Kidney epithelial cell (primary cell): ENCODE measurements at regions not wholly inside any gene's neighbourhood (a gene's known extent, or its start where the extent isn't known, plus 50 kb on each side); places are given as distances from the start of the nearest gene placed in this dataset.

ENCODE experiments used
- DNase-seq: peaks from one replicate; pipeline ENCODE4 v3.0.0-alpha.2; 2010; ENCODE audit warnings: low read depth
- H3K27me3 ChIP-seq: 2 replicates; pipeline ENCODE4 v1.6.0; 2011; ENCODE audit warnings: low read length; ENCODE audit not compliant: control insufficient read depth, insufficient read depth
- H3K36me3 ChIP-seq: 2 replicates; pipeline ENCODE4 v1.5.1; 2011; ENCODE audit warnings: low read length; ENCODE audit not compliant: control insufficient read depth, insufficient read depth
- H3K4me3 ChIP-seq: 2 replicates; pipeline ENCODE4 v1.5.1; 2011; ENCODE audit warnings: low read depth, mild to moderate bottlenecking, control low read depth, low read length
- TF ChIP-seq, protein P1 (sequence below): IDR thresholded peaks from 2 replicates; pipeline ENCODE4 v1.5.1; 2011; ENCODE audit warnings: mild to moderate bottlenecking, moderate library complexity, low read length, control low read depth, inconsistent platforms; ENCODE audit not compliant: insufficient read depth, poor library complexity, severe bottlenecking

DNA sequence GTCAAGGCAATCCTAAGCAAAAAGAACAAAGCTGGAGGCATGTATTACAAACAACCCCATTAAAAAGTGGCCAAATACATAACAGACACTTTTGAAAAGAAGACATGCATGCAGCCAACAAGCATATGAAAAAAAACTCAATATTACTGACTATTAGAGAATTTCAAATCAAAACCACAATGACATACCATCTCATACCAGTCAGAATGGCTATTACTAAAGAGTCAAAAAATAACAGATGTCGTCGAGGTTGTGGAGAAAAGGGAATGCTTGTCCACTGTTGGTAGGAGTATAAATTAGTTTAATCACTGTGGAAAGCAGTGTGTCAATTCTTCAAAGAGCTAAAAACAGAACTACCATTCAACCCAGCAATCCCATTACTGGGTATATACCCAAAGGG is 604.6 kb upstream of the GRIA3 start:
- no peaks in the 10 kb centered on the region for H3K27me3 ChIP-seq
- DNase-seq = no peak
- TF ChIP-seq, protein P1, sequence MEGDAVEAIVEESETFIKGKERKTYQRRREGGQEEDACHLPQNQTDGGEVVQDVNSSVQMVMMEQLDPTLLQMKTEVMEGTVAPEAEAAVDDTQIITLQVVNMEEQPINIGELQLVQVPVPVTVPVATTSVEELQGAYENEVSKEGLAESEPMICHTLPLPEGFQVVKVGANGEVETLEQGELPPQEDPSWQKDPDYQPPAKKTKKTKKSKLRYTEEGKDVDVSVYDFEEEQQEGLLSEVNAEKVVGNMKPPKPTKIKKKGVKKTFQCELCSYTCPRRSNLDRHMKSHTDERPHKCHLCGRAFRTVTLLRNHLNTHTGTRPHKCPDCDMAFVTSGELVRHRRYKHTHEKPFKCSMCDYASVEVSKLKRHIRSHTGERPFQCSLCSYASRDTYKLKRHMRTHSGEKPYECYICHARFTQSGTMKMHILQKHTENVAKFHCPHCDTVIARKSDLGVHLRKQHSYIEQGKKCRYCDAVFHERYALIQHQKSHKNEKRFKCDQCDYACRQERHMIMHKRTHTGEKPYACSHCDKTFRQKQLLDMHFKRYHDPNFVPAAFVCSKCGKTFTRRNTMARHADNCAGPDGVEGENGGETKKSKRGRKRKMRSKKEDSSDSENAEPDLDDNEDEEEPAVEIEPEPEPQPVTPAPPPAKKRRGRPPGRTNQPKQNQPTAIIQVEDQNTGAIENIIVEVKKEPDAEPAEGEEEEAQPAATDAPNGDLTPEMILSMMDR = no peak
- no peak overlapping the region for H3K4me3 ChIP-seq
- H3K36me3 ChIP-seq = no peaks in the 10 kb centered on the region

DNA sequence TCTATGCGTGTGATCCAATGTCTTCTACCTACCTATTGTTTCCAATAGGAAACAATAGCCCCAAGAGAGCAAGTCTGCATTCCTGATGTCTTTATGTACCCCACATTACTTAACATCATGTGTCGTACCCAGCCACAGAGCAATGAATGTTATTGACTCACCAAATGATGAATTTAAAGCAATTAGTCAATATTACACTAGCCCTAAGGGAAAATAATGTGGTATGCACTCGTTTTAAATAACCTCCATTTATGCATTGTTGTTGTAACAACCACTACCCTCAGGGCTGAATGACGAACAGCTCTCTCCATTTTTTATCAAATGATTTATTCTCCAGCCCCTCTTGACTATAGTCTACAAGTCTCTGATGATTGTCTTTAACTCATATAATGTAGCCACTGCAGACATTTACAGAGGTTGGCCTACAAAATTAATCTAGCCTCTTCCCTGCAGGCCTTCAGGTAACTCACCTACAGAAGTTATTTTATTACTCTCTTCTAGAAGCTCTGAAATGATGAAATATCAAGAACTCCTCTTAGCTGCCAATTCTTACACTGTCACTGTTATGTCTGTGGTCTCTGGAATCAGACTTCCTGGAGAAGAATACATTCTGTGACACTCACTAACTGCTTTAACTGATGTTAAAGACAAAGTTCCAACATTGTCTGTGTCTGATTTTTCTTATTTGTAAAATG is 601.7 kb upstream of the GRIA3 start:
- no peak for DNase-seq
- Histone ChIP-seq H3K36me3 (no peaks in the 10 kb centered on the region), H3K27me3 (no peaks in the 10 kb centered on the region), H3K4me3 (no peak overlapping the region)
- TF ChIP-seq, protein P1 = no peak

DNA sequence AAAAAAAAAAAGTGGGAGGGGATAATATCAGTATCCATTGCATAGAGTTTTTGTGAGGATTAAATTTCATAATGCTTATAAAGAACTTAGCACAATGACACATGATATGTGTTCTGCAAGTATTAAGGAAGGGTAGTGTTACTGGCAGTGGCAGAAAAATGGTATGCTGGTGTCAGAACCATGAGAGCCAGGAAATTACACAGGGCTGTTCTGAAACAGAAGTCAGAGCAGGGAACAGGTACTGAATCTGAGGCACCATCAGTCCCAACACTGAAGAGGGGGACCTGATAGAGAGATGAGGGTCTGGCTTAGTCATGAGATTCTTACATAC is 601.1 kb upstream of the GRIA3 start:
- DNase-seq = no peak
- H3K27me3 ChIP-seq = no peaks in the 10 kb centered on the region
- TF ChIP-seq, protein P1 = no peak
- H3K36me3 ChIP-seq = no peaks in the 10 kb centered on the region
- H3K4me3 ChIP-seq = no peak overlapping the region

DNA sequence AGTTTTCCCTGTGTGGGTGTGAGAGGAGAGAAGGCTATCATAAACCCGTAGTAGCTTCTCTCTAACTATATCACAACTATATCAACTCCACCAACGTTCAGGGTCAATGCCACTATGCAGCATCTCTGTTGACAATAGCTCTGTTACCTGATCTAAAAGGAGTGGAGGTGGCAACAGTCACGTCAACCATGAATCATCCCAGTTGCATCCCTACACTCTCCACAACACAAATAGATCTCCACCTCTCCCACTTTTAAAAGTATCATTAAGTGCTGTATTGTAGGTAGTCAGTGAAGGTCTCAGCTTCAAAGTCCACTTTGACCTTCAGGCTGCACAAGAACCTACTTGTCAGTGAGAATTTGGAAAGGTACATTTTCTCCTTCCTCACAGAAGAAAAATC is 600.5 kb upstream of the GRIA3 start:
- DNase-seq = no peak
- H3K36me3 ChIP-seq = no peaks in the 10 kb centered on the region
- TF ChIP-seq, protein P1 = no peak
- no peaks in the 10 kb centered on the region for H3K27me3 ChIP-seq
- H3K4me3 ChIP-seq = no peak overlapping the region

DNA sequence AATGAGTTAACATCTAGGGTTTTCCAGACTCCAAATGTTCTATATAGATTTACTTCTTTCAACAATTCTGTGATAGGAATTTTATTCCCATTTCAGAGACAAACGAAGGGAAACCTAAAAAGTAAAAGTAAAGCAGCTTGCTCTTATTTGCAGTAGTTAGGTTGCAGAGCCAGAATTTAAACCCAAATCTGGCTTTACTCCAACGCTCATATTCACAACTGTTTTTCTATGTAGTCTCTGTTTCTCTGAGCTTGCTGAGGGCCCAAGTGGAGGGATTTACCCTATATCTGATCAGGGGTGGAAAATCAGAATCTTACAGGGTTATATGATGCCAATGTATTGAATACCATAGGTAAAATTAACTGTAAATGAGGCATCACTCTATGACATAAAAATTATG is 599.1 kb upstream of the GRIA3 start:
- Histone ChIP-seq H3K27me3 (no peaks in the 10 kb centered on the region), H3K4me3 (no peak overlapping the region), H3K36me3 (no peaks in the 10 kb centered on the region)
- DNase-seq = no peak
- TF ChIP-seq, protein P1 = no peak

DNA sequence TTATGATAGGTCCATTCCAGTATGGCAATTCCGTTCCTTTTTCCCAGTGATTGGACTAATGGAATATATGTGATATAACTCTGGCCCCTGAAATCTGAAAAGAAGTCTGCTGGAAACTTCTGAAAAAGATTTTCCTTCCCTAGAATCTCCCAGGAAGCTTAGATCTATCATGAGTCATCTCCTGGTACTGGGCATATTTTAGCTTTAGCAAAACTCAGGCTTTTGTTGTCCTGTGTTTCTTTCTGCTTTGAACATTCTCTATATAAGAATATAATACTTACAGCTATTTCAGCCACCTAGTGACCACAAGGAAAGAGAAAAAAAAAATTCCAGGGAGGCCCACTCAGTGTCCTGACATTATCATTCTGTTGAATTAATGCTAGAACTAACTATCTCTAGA is 597.2 kb upstream of the GRIA3 start:
- TF ChIP-seq, protein P1 = no peak
- Histone ChIP-seq H3K4me3 (no peak overlapping the region), H3K27me3 (no peaks in the 10 kb centered on the region), H3K36me3 (no peaks in the 10 kb centered on the region)
- no peak for DNase-seq
